GM13976 (cell line): ENCODE measurements at regions not wholly inside any gene's neighbourhood (a gene's known extent, or its start where the extent isn't known, plus 50 kb on each side); places are given as distances from the start of the nearest gene placed in this dataset.

Source experiments
- DNase-seq: peaks from one replicate; pipeline ENCODE4 v3.0.0; 2012; ENCODE audit warnings: low spot score
- in situ Hi-C: fragments of 300-500 bp; cut with MboI; formaldehyde crosslinking; loops from one replicate; pipeline ENCODE4 v1.12.0; 2022; ENCODE audit warnings: low sequenced_read_pairs, mixed read lengths, inconsistent platforms; ENCODE audit not compliant: unreplicated experiment
- TF ChIP-seq, protein P1 (sequence below): IDR thresholded peaks from 2 replicates; pipeline ENCODE4 v1.5.1; 2012; ENCODE audit warnings: borderline replicate concordance, mild to moderate bottlenecking; ENCODE audit not compliant: insufficient read depth; ENCODE audit errors: extremely low read depth, missing control alignments, control extremely low read depth

DNA sequence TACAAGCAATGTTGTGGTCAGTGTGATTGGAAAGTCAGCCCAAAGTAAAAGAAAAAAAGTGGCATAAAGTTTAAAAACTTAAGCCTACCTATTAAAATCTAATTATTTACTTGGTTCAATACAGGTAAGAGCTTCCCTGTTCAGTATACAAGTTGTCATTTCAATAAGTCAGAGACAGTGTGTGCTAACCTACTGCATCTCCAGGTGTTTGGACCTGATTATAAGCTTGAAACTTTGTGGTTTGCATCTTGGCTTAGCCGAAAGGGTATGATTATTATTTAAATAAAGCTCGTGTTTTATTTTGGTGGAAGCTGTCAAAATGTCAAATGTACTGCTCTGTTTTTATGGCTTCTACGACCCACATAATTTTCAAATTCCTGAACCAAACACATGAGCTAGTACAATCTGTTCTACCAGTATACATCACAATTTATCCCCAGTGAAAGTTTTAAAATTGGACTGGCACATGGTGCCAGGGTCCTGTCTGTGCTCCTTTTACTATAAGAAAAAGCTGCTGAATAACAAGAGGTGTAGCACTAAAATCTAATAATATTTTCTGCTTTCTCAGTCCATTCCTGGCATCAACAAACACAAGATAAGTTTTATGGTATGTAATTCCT, 103.9 kb upstream of the ANO3 start:
- TF ChIP-seq, protein P1, sequence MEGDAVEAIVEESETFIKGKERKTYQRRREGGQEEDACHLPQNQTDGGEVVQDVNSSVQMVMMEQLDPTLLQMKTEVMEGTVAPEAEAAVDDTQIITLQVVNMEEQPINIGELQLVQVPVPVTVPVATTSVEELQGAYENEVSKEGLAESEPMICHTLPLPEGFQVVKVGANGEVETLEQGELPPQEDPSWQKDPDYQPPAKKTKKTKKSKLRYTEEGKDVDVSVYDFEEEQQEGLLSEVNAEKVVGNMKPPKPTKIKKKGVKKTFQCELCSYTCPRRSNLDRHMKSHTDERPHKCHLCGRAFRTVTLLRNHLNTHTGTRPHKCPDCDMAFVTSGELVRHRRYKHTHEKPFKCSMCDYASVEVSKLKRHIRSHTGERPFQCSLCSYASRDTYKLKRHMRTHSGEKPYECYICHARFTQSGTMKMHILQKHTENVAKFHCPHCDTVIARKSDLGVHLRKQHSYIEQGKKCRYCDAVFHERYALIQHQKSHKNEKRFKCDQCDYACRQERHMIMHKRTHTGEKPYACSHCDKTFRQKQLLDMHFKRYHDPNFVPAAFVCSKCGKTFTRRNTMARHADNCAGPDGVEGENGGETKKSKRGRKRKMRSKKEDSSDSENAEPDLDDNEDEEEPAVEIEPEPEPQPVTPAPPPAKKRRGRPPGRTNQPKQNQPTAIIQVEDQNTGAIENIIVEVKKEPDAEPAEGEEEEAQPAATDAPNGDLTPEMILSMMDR = no peak
- in situ Hi-C loops = loop anchor here (10.0 kb wide), 1 partner anchor 243 kb away; no protein-coding TSS in a partner anchor
- no peak for DNase-seq

DNA sequence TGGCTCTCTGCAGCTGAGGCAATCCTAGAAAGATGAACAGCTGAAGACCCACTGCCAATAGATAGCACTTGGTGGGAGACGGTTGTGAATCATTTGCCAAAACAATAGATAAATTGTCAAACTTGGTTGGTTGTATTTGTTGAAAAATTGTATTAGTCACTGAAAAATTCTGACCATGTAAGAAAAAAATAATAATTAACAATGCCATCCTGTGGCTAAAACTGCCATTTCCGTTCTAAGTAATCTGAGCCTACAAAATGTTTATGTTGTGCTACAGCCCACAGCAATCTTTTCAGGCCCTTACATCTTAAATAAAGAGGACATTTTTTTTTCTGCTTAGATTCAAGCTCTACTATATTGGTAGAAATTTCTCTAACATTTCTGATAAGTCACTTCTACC, 103.2 kb upstream of the ANO3 start:
- TF ChIP-seq, protein P1 = no peak
- no peak for DNase-seq
- in situ Hi-C loops = loop anchor here (10.0 kb wide), 1 partner anchor 244 kb away; no protein-coding TSS in a partner anchor

DNA sequence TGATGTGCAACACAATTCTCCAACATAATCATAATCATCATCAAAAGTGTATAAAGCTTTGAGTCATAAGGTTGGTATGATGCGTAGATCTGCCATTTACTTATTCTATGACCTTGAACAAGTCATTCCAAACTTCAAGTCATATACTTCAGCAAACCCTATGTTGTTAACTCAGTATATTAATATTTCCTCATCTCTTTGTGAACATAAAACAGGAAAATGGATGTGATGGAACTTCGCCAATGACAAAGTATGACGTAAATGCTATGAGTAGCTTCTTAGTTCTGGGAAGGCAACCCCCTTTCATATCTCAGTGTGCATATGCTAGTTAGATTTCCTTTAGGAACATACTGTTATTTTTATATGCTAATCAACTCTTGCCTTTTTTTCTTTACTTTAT, 102.7 kb upstream of the ANO3 start:
- DNase-seq = no peak
- TF ChIP-seq, protein P1 = no peak
- in situ Hi-C loops = loop anchor here (10.0 kb wide), 1 partner anchor 244 kb away; no protein-coding TSS in a partner anchor

DNA sequence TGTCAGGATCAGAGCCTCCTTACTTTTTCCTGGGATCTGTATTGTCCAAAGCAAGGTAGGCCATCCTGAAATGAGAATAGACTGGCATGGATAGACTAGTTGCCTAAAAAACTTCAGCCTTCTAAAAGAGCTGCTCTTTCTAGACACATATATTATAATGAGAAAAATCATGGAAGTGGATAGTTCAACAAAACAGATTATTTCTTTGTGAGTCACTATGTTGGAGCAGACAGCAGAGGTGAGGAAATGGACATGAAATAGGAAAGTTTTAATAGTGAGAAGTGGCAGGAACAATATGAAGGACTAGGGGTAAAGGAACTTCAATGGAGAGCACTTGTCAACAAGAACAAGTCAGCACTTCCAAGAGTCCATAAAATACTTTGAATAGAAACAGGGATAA, 101.9 kb upstream of the ANO3 start:
- TF ChIP-seq, protein P1 = no peak
- in situ Hi-C loops = loop anchor here (10.0 kb wide), 1 partner anchor 245 kb away; no protein-coding TSS in a partner anchor
- DNase-seq = no peak

DNA sequence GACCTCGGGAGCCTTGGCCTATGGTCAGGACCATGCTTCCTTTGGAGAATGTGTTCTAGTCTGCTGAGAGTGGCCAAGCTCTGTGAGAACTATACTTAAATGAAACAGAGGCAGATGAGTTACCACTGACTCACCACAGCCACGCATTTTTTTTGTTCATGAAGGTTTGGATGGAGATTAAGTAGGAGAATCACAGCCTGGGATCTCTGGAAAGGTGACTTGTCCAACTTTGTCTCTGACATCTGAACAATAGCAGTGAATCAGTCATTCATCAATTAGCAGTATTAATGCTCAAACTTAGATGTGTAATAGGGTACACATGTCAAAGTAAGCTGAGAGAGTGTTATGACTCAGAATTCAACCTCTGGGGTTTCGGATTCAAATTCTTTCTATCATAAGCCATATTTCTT, 100.7 kb upstream of the ANO3 start:
- no peak for DNase-seq
- in situ Hi-C loops = no loop called here
- TF ChIP-seq, protein P1 = no peak

DNA sequence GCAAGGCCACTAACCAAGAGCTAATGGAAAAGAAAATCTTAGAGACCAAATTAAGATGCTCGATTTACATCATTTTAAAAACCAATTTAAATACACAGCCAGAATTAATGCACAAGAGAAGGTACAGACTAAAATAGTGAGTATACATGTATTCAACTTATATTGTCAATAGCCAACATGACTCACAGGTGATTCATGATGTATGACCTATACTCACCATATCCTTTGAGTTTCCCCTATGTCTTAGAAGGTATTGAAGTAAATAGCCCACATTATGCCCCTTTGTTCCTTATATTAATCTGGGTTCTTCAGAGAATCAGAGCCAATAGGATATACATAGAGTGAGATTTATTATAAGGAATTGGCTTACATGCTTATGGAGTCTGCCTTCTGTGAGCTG, 97.5 kb upstream of the ANO3 start:
- TF ChIP-seq, protein P1 = no peak
- DNase-seq = no peak
- in situ Hi-C loops = no loop called here
